Thoracic aorta (tissue), 2 donors: ENCODE measurements at regions not wholly inside any gene's neighbourhood (a gene's known extent, or its start where the extent isn't known, plus 50 kb on each side); places are given as distances from the start of the nearest gene placed in this dataset.

Source experiments
- ATAC-seq: fragments of 150-250 bp; one replicate; pipeline ENCODE4 v1.8.0; 2017; ENCODE audit warnings: low read depth; ENCODE audit not compliant: insufficient number of reproducible peaks, low FRiP score
- DNase-seq: peaks from one replicate; pipeline ENCODE4 v3.0.0-alpha.2; 2020; ENCODE audit warnings: low spot score
- H3K27ac ChIP-seq, 2 donors: fragments of 200-600 bp; sonication (generic); 1 replicate in 1 of 2; 2 replicates in 1 of 2; pipeline ENCODE4 v1.5.1; 2016; ENCODE audit warnings: mild to moderate bottlenecking in 2 of 2, moderate library complexity in 2 of 2
- H3K27me3 ChIP-seq: fragments of 200-600 bp; sonication (generic); replicated peaks from 2 replicates; pipeline ENCODE4 v1.6.0; 2016; ENCODE audit warnings: mild to moderate bottlenecking; ENCODE audit not compliant: insufficient read depth
- H3K36me3 ChIP-seq: fragments of 200-600 bp; sonication (generic); one replicate; pipeline ENCODE4 v1.5.1; 2016
- H3K4me1 ChIP-seq, 2 donors: fragments of 200-600 bp; sonication (generic); 1 replicate in 1 of 2; 2 replicates in 1 of 2; pipeline versions ENCODE4 v1.5.1 to v1.6.0; 2016; ENCODE audit warnings: low read depth in 2 of 2, mild to moderate bottlenecking in 1 of 2; ENCODE audit not compliant: control insufficient read depth in 1 of 2
- H3K4me3 ChIP-seq: fragments of 200-600 bp; sonication (generic); 2 replicates; pipeline ENCODE4 v1.5.1; 2016; ENCODE audit warnings: mild to moderate bottlenecking
- H3K9me3 ChIP-seq: fragments of 200-600 bp; sonication (generic); 2 replicates; pipeline ENCODE4 v1.5.1; 2016
- TF ChIP-seq, protein P1 (sequence below): fragments of 200-600 bp; sonication (generic); IDR thresholded peaks from one replicate; pipeline ENCODE4 v1.5.1; 2019; ENCODE audit warnings: antibody characterized with exemption

DNA sequence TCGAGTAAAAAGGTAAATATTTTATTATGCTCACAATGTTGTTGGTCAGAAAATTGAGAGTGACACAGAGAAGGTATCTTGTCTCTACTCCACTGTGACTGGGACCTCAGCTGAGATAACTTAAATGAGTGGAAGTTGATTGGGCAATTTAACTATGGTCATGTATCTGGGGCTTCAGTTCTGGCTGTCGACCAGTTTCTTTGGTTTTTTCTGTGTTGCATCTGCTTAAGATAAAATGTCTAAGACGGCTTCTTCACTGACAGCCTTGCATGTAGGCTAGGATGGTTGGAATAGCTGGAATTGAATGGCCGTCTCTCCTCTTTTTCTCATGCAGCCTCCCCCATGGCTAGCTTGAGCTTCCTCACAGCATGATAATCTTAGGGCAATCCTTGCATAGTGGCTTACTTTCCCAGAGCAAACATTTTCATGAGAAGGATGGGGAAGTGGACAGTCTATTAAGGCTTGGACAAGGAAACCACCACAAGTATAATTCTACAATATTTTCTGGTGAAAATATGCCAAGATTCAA, 433.7 kb downstream of the KIF2B start:
- Histone ChIP-seq H3K36me3 (no peaks in the 10 kb centered on the region), H3K27ac (no peak overlapping the region), H3K4me3 (no peak overlapping the region), H3K4me1 (no peaks in the 10 kb centered on the region), H3K27me3 (no peaks in the 10 kb centered on the region), H3K9me3 (no peaks in the 10 kb centered on the region)
- DNase-seq (no peak), ATAC-seq (no peak)
- TF ChIP-seq, protein P1, sequence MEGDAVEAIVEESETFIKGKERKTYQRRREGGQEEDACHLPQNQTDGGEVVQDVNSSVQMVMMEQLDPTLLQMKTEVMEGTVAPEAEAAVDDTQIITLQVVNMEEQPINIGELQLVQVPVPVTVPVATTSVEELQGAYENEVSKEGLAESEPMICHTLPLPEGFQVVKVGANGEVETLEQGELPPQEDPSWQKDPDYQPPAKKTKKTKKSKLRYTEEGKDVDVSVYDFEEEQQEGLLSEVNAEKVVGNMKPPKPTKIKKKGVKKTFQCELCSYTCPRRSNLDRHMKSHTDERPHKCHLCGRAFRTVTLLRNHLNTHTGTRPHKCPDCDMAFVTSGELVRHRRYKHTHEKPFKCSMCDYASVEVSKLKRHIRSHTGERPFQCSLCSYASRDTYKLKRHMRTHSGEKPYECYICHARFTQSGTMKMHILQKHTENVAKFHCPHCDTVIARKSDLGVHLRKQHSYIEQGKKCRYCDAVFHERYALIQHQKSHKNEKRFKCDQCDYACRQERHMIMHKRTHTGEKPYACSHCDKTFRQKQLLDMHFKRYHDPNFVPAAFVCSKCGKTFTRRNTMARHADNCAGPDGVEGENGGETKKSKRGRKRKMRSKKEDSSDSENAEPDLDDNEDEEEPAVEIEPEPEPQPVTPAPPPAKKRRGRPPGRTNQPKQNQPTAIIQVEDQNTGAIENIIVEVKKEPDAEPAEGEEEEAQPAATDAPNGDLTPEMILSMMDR = no peak

DNA sequence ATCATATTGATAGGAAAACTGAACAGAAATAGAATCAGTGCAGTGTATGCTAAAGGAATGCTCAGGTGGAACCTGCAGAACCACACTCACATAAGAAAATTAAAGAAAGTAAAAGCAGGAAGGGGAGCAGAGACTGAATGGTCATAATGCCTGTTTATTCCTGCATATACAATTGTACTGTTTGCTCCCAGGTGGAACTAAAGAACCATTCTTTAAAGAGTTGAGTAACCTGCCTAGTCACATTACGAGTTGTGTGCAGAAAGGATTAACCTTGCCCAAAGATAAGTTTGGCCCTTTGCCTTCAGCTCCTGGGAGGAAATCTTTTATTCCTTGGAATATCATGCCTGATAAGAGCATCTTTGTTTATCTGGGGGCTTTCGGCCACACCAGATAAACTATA, 434.7 kb downstream of the KIF2B start:
- Histone ChIP-seq H3K36me3 (no peaks in the 10 kb centered on the region), H3K9me3 (no peaks in the 10 kb centered on the region), H3K4me3 (no peak overlapping the region), H3K27ac (no peak overlapping the region), H3K4me1 (no peaks in the 10 kb centered on the region), H3K27me3 (no peaks in the 10 kb centered on the region)
- DNase-seq = no peak
- TF ChIP-seq, protein P1 = no peak
- ATAC-seq = no peak

DNA sequence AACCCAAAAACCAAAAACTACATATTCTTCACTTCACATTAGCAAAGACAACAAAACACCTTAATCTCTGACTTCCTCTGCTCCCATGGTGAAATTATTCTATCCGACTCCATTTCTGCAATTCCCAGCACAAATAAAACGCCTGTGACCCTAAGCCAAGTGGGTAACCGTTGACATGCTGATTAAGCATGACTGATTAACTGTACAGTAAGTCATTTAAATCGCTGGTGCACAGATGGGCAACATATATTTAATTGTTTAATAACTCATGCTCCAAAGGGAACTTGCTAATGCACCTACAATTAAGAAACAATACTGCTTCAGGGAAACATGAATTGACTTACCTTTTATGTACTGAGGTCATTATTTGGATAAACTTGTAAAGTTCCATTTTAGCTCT, 436.7 kb downstream of the KIF2B start:
- Histone ChIP-seq H3K9me3 (no peaks in the 10 kb centered on the region), H3K27me3 (no peaks in the 10 kb centered on the region), H3K4me1 (no peaks in the 10 kb centered on the region), H3K27ac (no peak overlapping the region), H3K4me3 (no peak overlapping the region), H3K36me3 (no peaks in the 10 kb centered on the region)
- TF ChIP-seq, protein P1 = no peak
- DNase-seq = no peak
- ATAC-seq = no peak

DNA sequence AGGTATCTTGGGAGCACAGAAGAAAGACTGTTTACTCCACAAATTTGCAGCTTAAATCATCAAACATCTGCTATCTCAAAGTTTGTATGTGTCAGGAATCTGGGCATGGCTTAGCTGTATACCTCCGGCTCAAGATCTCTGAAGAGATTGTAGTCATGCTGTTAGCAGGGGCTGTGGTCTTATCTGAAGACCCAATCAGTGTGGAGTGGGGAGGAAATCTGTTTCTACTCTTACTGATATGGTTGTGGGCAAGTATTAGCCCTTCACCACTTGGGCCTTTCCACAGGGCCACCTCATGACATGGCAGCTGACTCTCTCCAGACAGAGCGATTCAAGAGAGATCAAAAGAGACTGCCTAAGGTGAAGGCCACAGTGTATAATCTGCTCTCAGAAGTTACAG, 438.7 kb downstream of the KIF2B start:
- H3K27me3 ChIP-seq = no peaks in the 10 kb centered on the region
- no peaks in the 10 kb centered on the region for H3K9me3 ChIP-seq
- H3K36me3 ChIP-seq = no peaks in the 10 kb centered on the region
- DNase-seq (no peak), ATAC-seq (no peak)
- H3K4me3 ChIP-seq = no peak overlapping the region
- no peaks in the 10 kb centered on the region for H3K4me1 ChIP-seq
- no peak overlapping the region for H3K27ac ChIP-seq
- TF ChIP-seq, protein P1 = no peak

DNA sequence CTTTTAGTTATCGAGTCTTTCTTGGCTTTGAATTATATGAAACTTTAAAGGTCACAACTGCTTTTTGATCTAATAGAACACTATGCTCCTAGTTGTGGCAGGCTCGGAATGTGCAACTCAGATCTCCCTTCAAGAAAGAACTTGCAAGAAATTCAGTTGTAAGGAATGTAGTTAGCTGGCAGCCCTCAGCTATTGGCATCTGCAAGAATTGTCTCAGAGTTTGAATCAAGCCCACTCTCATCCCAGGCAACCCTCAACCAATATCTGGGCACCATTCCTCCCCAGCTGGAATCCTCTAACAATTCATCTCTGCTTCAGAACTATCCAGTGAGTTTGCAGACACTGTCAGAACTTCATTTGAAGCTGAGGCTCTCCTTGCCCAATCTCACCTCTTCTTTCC, 447.2 kb downstream of the KIF2B start:
- H3K4me3 ChIP-seq = no peak overlapping the region
- ATAC-seq (no peak), DNase-seq (no peak)
- no peaks in the 10 kb centered on the region for H3K27me3 ChIP-seq
- no peaks in the 10 kb centered on the region for H3K4me1 ChIP-seq
- H3K27ac ChIP-seq = no peak overlapping the region
- H3K9me3 ChIP-seq = no peaks in the 10 kb centered on the region
- TF ChIP-seq, protein P1 = no peak
- no peaks in the 10 kb centered on the region for H3K36me3 ChIP-seq
